H9 (cell line): ENCODE measurements at regions not wholly inside any gene's neighbourhood (a gene's known extent, or its start where the extent isn't known, plus 50 kb on each side); places are given as distances from the start of the nearest gene placed in this dataset.
A peak's percentile ranks its signal among the peaks of the same experiment; 100 is the strongest.

ENCODE experiments used
- DNase-seq: peaks from one replicate; pipeline ENCODE4 v3.0.0-alpha.2; 2017
- H2AFZ ChIP-seq: one replicate; pipeline ENCODE4 v1.6.1; 2013; ENCODE audit warnings: mild to moderate bottlenecking, low read length, control low read depth, moderate library complexity
- H2AK5ac ChIP-seq: 2 replicates; pipeline ENCODE4 v1.6.1; 2013; ENCODE audit warnings: low read length, control low read depth, mixed read lengths; ENCODE audit not compliant: insufficient read length
- H2BK120ac ChIP-seq: one replicate; pipeline ENCODE4 v1.6.1; 2013; ENCODE audit warnings: low read depth, mild to moderate bottlenecking, low read length, control low read depth, inconsistent platforms; ENCODE audit not compliant: poor library complexity, severe bottlenecking
- H2BK12ac ChIP-seq: 2 replicates; pipeline ENCODE4 v1.6.1; 2013; ENCODE audit warnings: low read length, control low read depth, mixed read lengths, low read depth; ENCODE audit not compliant: insufficient read length
- H2BK15ac ChIP-seq: 2 replicates; pipeline ENCODE4 v1.6.1; 2013; ENCODE audit warnings: low read depth, low read length, control low read depth
- H2BK20ac ChIP-seq: one replicate; pipeline ENCODE4 v1.6.1; 2013; ENCODE audit warnings: low read depth, mild to moderate bottlenecking, low read length, control low read depth, inconsistent platforms; ENCODE audit not compliant: poor library complexity, severe bottlenecking
- H2BK5ac ChIP-seq: 2 replicates; pipeline ENCODE4 v1.6.1; 2013; ENCODE audit warnings: low read length, control low read depth, mixed read lengths; ENCODE audit not compliant: insufficient read length
- H3K14ac ChIP-seq: 2 replicates; pipeline ENCODE4 v1.6.1; 2013; ENCODE audit warnings: low read length, control low read depth; ENCODE audit not compliant: insufficient read depth
- H3K18ac ChIP-seq: 2 replicates; pipeline ENCODE4 v1.6.1; 2013; ENCODE audit warnings: low read depth, mild to moderate bottlenecking, mixed read lengths, low read length, control low read depth; ENCODE audit not compliant: insufficient read length
- H3K23ac ChIP-seq: 2 replicates; pipeline ENCODE4 v1.6.1; 2013; ENCODE audit warnings: low read length, control low read depth, mixed read lengths, low read depth; ENCODE audit not compliant: insufficient read length
- H3K23me2 ChIP-seq: 2 replicates; pipeline ENCODE4 v1.6.1; 2013; ENCODE audit warnings: low read depth, mild to moderate bottlenecking, mixed read lengths, low read length, control low read depth; ENCODE audit not compliant: insufficient read length, poor library complexity, severe bottlenecking
- H3K27ac ChIP-seq: 2 replicates; pipeline ENCODE4 v1.5.1; 2013; ENCODE audit warnings: low read length, control low read depth, mixed read lengths, low read depth; ENCODE audit not compliant: insufficient read length
- H3K27me3 ChIP-seq: 2 replicates; pipeline ENCODE4 v1.6.1; 2013; ENCODE audit warnings: low read length, control low read depth, inconsistent platforms; ENCODE audit not compliant: insufficient read depth
- H3K4ac ChIP-seq: 2 replicates; pipeline ENCODE4 v1.6.1; 2013; ENCODE audit warnings: low read depth, mild to moderate bottlenecking, control low read depth, inconsistent platforms, low read length, moderate library complexity
- H3K4me1 ChIP-seq: 2 replicates; pipeline ENCODE4 v1.6.1; 2013; ENCODE audit warnings: low read length, control low read depth, inconsistent platforms; ENCODE audit not compliant: insufficient read depth
- H3K4me2 ChIP-seq: 2 replicates; pipeline ENCODE4 v1.6.1; 2013; ENCODE audit warnings: low read length, control low read depth, mixed read lengths; ENCODE audit not compliant: insufficient read length, insufficient read depth
- H3K56ac ChIP-seq: 2 replicates; pipeline ENCODE4 v1.6.1; 2013; ENCODE audit warnings: low read depth, mild to moderate bottlenecking, mixed read lengths, low read length, control low read depth; ENCODE audit not compliant: insufficient read length
- H3K79me1 ChIP-seq: 2 replicates; pipeline ENCODE4 v1.6.1; 2013; ENCODE audit warnings: low read depth, mild to moderate bottlenecking, moderate library complexity, low read length, control low read depth, inconsistent platforms; ENCODE audit not compliant: insufficient read depth, poor library complexity, severe bottlenecking
- H3K79me2 ChIP-seq: 2 replicates; pipeline ENCODE4 v1.6.1; 2013; ENCODE audit warnings: low read length, control low read depth, inconsistent platforms; ENCODE audit not compliant: insufficient read depth
- H3K9ac ChIP-seq: 2 replicates; pipeline ENCODE4 v1.6.1; 2013; ENCODE audit warnings: low read length, control low read depth, mixed read lengths; ENCODE audit not compliant: insufficient read length; ENCODE audit errors: extremely low read depth
- H3K9me3 ChIP-seq: one replicate; pipeline ENCODE4 v1.6.1; 2013; ENCODE audit warnings: low read depth, low read length, inconsistent platforms; ENCODE audit not compliant: control insufficient read depth
- H3T11ph ChIP-seq: one replicate; pipeline ENCODE4 v1.6.1; 2013; ENCODE audit warnings: mild to moderate bottlenecking, low read length, control low read depth, inconsistent platforms
- H4K20me1 ChIP-seq: one replicate; pipeline ENCODE4 v1.6.1; 2013; ENCODE audit not compliant: control insufficient read depth, insufficient read length, insufficient read depth
- H4K5ac ChIP-seq: 2 replicates; pipeline ENCODE4 v1.6.1; 2013; ENCODE audit warnings: low read depth, mild to moderate bottlenecking, mixed read lengths, low read length, control low read depth; ENCODE audit not compliant: insufficient read length
- H4K8ac ChIP-seq: replicated peaks from 2 replicates; pipeline ENCODE4 v1.6.1; 2013; ENCODE audit warnings: low read length, control low read depth, mixed read lengths, low read depth; ENCODE audit not compliant: insufficient read length
- H4K91ac ChIP-seq: 2 replicates; pipeline ENCODE4 v1.6.1; 2013; ENCODE audit warnings: low read depth, mild to moderate bottlenecking, moderate library complexity, mixed read lengths, low read length, control low read depth; ENCODE audit not compliant: insufficient read length
- H3K27ac Mint-ChIP-seq, 3 experiments: 2 replicates in 2 of 3; 3 replicates in 1 of 3; pipeline ENCODE4 v1.8.0; 2020 to 2021; ENCODE audit warnings: mixed read lengths in 3 of 3, mild to moderate bottlenecking in 1 of 3, moderate library complexity in 1 of 3
- H3K27me3 Mint-ChIP-seq: 2 replicates; pipeline ENCODE4 v1.8.0; 2021; ENCODE audit warnings: low read depth, mild to moderate bottlenecking, moderate library complexity, mixed read lengths
- H3K36me3 Mint-ChIP-seq, 3 experiments: 2 replicates in 2 of 3; 3 replicates in 1 of 3; pipeline ENCODE4 v1.8.0; 2020 to 2021; ENCODE audit warnings: low read depth in 3 of 3, mixed read lengths in 3 of 3; ENCODE audit not compliant: insufficient read depth in 1 of 3
- H3K4me1 Mint-ChIP-seq, 2 experiments: 2 replicates each; pipeline ENCODE4 v1.8.0; 2020; ENCODE audit warnings: mixed read lengths in 2 of 2
- H3K4me3 Mint-ChIP-seq, 2 experiments: 2 replicates in 1 of 2; 3 replicates in 1 of 2; pipeline ENCODE4 v1.8.0; 2020 to 2021; ENCODE audit warnings: mild to moderate bottlenecking in 2 of 2, mixed read lengths in 2 of 2, moderate library complexity in 1 of 2
- H3K9me3 Mint-ChIP-seq, 2 experiments: 2 replicates in 1 of 2; 3 replicates in 1 of 2; pipeline ENCODE4 v1.8.0; 2020; ENCODE audit warnings: mild to moderate bottlenecking in 2 of 2, mixed read lengths in 2 of 2, moderate library complexity in 1 of 2
- WGBS: extraction: QIAGEN DNeasy Blood & Tissue Kit; methylation state at CpG from one replicate; pipeline ENCODE4 v1.1.7; 2013; ENCODE audit warnings: missing lambda C conversion rate, low lambda C conversion rate, mixed read lengths; ENCODE audit not compliant: insufficient read length; ENCODE audit errors: extremely low coverage; 5-methylcytosine and 5-hydroxymethylcytosine counted together
- TF ChIP-seq, protein P1 (sequence below): fragments of 200-600 bp; sonication (generic); conservative IDR thresholded peaks from 3 replicates; pipeline ENCODE4 v1.8.0; 2021; ENCODE audit warnings: antibody characterized with exemption, mild to moderate bottlenecking

DNA sequence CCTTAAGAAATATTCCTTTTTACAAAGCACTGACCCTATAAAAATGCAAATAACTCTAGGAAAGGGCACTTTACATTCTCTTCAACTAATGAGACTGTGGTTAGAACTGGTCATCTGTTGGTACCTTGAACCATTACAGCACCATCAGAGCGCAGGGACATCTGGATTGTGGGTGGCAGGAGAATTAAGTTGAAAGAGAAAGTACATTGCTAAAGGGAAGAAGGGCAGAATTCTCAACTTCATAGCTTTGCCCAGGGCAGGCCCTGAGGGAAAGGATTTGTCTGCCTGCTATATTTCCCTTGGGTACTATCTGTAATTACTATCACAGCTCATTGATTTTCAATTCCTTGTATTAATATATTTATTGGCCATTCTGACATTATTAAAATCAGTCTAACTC, 196.8 kb downstream of the KLF12 start:
- Histone ChIP-seq H3K14ac (no peak overlapping the region), H3K23ac (no peak overlapping the region), H3K9me3 (no peaks in the 10 kb centered on the region), H4K20me1 (no peaks in the 10 kb centered on the region), H3K4me1 (peaks cover 6% of the 10 kb centered on the region), H3K79me2 (no peaks in the 10 kb centered on the region), H3T11ph (no peak overlapping the region), H3K27me3 (no peaks in the 10 kb centered on the region), H2BK12ac (no peak overlapping the region), H2BK20ac (no peak overlapping the region), H2BK15ac (no peak overlapping the region), H3K9ac (no peak overlapping the region), H3K4me2 (no peak overlapping the region), H3K23me2 (no peaks in the 10 kb centered on the region), H2AK5ac (no peak overlapping the region), H4K91ac (no peak overlapping the region), H3K79me1 (no peaks in the 10 kb centered on the region), H3K56ac (no peak overlapping the region), H2AFZ (no peak overlapping the region), H4K5ac (no peak overlapping the region), H4K8ac (no peak overlapping the region), H3K4ac (no peak overlapping the region), H3K27ac (no peak overlapping the region), H3K18ac (no peak overlapping the region), H2BK120ac (no peak overlapping the region), H2BK5ac (no peak overlapping the region)
- Mint-ChIP-seq H3K9me3 (no peaks in the 10 kb centered on the region), H3K27me3 (no peaks in the 10 kb centered on the region), H3K27ac (peak overlapping the region in 1 of 3 experiments; percentile 15; a peak in 1 of 7 replicates), H3K4me1 (peaks cover 28% of the 10 kb centered on the region in 2 experiments), H3K36me3 (peaks cover 0 to 4% (median 2%) of the 10 kb centered on the region in 3 experiments; a peak in 2 of 7 replicates), H3K4me3 (no peak overlapping the region)
- WGBS: no CpG with 5 or more reads among the region's 1 CpG
- TF ChIP-seq, protein P1, sequence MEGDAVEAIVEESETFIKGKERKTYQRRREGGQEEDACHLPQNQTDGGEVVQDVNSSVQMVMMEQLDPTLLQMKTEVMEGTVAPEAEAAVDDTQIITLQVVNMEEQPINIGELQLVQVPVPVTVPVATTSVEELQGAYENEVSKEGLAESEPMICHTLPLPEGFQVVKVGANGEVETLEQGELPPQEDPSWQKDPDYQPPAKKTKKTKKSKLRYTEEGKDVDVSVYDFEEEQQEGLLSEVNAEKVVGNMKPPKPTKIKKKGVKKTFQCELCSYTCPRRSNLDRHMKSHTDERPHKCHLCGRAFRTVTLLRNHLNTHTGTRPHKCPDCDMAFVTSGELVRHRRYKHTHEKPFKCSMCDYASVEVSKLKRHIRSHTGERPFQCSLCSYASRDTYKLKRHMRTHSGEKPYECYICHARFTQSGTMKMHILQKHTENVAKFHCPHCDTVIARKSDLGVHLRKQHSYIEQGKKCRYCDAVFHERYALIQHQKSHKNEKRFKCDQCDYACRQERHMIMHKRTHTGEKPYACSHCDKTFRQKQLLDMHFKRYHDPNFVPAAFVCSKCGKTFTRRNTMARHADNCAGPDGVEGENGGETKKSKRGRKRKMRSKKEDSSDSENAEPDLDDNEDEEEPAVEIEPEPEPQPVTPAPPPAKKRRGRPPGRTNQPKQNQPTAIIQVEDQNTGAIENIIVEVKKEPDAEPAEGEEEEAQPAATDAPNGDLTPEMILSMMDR: no peak
- DNase-seq: no peak
